Astrocyte (in vitro differentiated cells and primary cell): ENCODE measurements at regions not wholly inside any gene's neighbourhood (a gene's known extent, or its start where the extent isn't known, plus 50 kb on each side); places are given as distances from the start of the nearest gene placed in this dataset.

Experiments
- DNase-seq: peaks from one replicate; pipeline ENCODE4 v3.0.0-alpha.2; 2010; ENCODE audit warnings: low read depth
- FAIRE-seq: peaks from 2 replicates; lab custom pipeline; 2011; peaks lifted over from hg19 to GRCh38; lab: Jason Lieb, UNC
- H2AFZ ChIP-seq: 2 replicates; pipeline ENCODE4 v1.6.0; 2012; ENCODE audit warnings: low read depth, low read length, inconsistent platforms
- H3K27ac ChIP-seq: 2 replicates; pipeline ENCODE4 v1.5.1; 2011; ENCODE audit warnings: low read depth, low read length, inconsistent platforms
- H3K27me3 ChIP-seq: 2 replicates; pipeline ENCODE4 v1.6.0; 2011; ENCODE audit warnings: low read length, inconsistent platforms; ENCODE audit not compliant: insufficient read depth
- H3K36me3 ChIP-seq: 2 replicates; pipeline ENCODE4 v1.5.1; 2011; ENCODE audit warnings: low read length, inconsistent platforms; ENCODE audit not compliant: insufficient read depth
- H3K4me1 ChIP-seq: 2 replicates; pipeline ENCODE4 v1.5.1; 2011; ENCODE audit warnings: low read length, inconsistent platforms; ENCODE audit not compliant: insufficient read depth
- H3K4me2 ChIP-seq: 2 replicates; pipeline ENCODE4 v1.6.0; 2012; ENCODE audit warnings: low read length, inconsistent platforms
- H3K4me3 ChIP-seq: 2 replicates; pipeline ENCODE4 v1.5.1; 2011; ENCODE audit warnings: low read depth, mild to moderate bottlenecking, low read length, inconsistent platforms; ENCODE audit not compliant: insufficient read depth
- H3K79me2 ChIP-seq: 2 replicates; pipeline ENCODE4 v1.6.0; 2012; ENCODE audit warnings: mild to moderate bottlenecking, low read length, inconsistent platforms; ENCODE audit not compliant: insufficient read depth
- H3K9ac ChIP-seq: 2 replicates; pipeline ENCODE4 v1.6.0; 2012; ENCODE audit warnings: mild to moderate bottlenecking, low read length, inconsistent platforms
- H3K9me3 ChIP-seq: 2 replicates; pipeline ENCODE4 v1.5.1; 2012; ENCODE audit warnings: low read depth, mild to moderate bottlenecking, low read length, inconsistent platforms; ENCODE audit not compliant: insufficient read depth
- H4K20me1 ChIP-seq: 2 replicates; pipeline ENCODE4 v1.6.0; 2012; ENCODE audit warnings: low read length, inconsistent platforms; ENCODE audit not compliant: insufficient read depth
- H3K27ac Mint-ChIP-seq: one replicate; pipeline ENCODE4 v1.8.0; 2021; ENCODE audit warnings: mild to moderate bottlenecking, mixed read lengths; ENCODE audit not compliant: unreplicated experiment
- H3K27me3 Mint-ChIP-seq: one replicate; pipeline ENCODE4 v1.8.0; 2021; ENCODE audit warnings: low read depth, mixed read lengths; ENCODE audit not compliant: unreplicated experiment
- H3K36me3 Mint-ChIP-seq: one replicate; pipeline ENCODE4 v1.8.0; 2021; ENCODE audit warnings: low read depth, mixed read lengths; ENCODE audit not compliant: unreplicated experiment
- H3K4me1 Mint-ChIP-seq: one replicate; pipeline ENCODE4 v1.8.0; 2021; ENCODE audit warnings: low read depth, mixed read lengths; ENCODE audit not compliant: unreplicated experiment
- H3K4me3 Mint-ChIP-seq: one replicate; pipeline ENCODE4 v1.8.0; 2021; ENCODE audit warnings: mild to moderate bottlenecking, moderate library complexity, mixed read lengths; ENCODE audit not compliant: unreplicated experiment
- H3K9me3 Mint-ChIP-seq: one replicate; pipeline ENCODE4 v1.8.0; 2021; ENCODE audit warnings: mild to moderate bottlenecking, mixed read lengths; ENCODE audit not compliant: unreplicated experiment
- CTCF ChIP-seq: IDR thresholded peaks from 2 replicates; pipeline ENCODE4 v1.5.1; 2011; ENCODE audit warnings: low read depth, mild to moderate bottlenecking, inconsistent platforms, low read length, moderate library complexity; ENCODE audit not compliant: insufficient read depth
- EZH2 ChIP-seq: IDR thresholded peaks from 2 replicates; pipeline ENCODE4 v1.6.1; 2012; ENCODE audit warnings: mild to moderate bottlenecking, low read length, inconsistent platforms; ENCODE audit not compliant: insufficient read depth

- no peak overlapping the region for H3K4me3 ChIP-seq
- Mint-ChIP-seq H3K9me3 (peaks cover 1% of the 10 kb centered on the region), H3K4me3 (no peak overlapping the region), H3K27ac (no peak overlapping the region), H3K36me3 (no peaks in the 10 kb centered on the region), H3K27me3 (peaks cover 9% of the 10 kb centered on the region), H3K4me1 (peaks cover 20% of the 10 kb centered on the region)
- H3K4me1 ChIP-seq: peaks cover 20% of the 10 kb centered on the region
- no peak overlapping the region for H2AFZ ChIP-seq
- no peak overlapping the region for H3K9ac ChIP-seq
- H3K79me2 ChIP-seq: no peaks in the 10 kb centered on the region
- no peak for DNase-seq
- FAIRE-seq: no peak
- no peak overlapping the region for H3K4me2 ChIP-seq
- peaks cover 7% of the 10 kb centered on the region for H3K27me3 ChIP-seq
- no peaks in the 10 kb centered on the region for H4K20me1 ChIP-seq
- no peak overlapping the region for H3K27ac ChIP-seq
- H3K36me3 ChIP-seq: no peaks in the 10 kb centered on the region
- TF ChIP-seq CTCF (no peak), EZH2 (no peak)
- no peaks in the 10 kb centered on the region for H3K9me3 ChIP-seq
These were observed 207.3 kb downstream of the DAD1 start for GRCh38 chr14:22381766-22382165.

- Histone ChIP-seq H3K27ac (no peak overlapping the region), H3K27me3 (peaks cover 7% of the 10 kb centered on the region), H2AFZ (no peak overlapping the region), H3K36me3 (no peaks in the 10 kb centered on the region), H3K4me1 (peaks cover 20% of the 10 kb centered on the region), H3K9me3 (no peaks in the 10 kb centered on the region), H3K79me2 (no peaks in the 10 kb centered on the region), H3K9ac (no peak overlapping the region), H3K4me3 (no peak overlapping the region), H3K4me2 (no peak overlapping the region), H4K20me1 (no peaks in the 10 kb centered on the region)
- FAIRE-seq (no peak), DNase-seq (no peak)
- no peak for TF ChIP-seq CTCF
- no peak for TF ChIP-seq EZH2
- peaks cover 1% of the 10 kb centered on the region for H3K9me3 Mint-ChIP-seq
- H3K4me3 Mint-ChIP-seq: no peak overlapping the region
- H3K36me3 Mint-ChIP-seq: no peaks in the 10 kb centered on the region
- peaks cover 20% of the 10 kb centered on the region for H3K4me1 Mint-ChIP-seq
- H3K27me3 Mint-ChIP-seq: peaks cover 9% of the 10 kb centered on the region
- H3K27ac Mint-ChIP-seq: no peak overlapping the region
These were observed 207.6 kb downstream of the DAD1 start for GRCh38 chr14:22381408-22381760.

- no peak overlapping the region for H2AFZ ChIP-seq
- peak overlapping the region; percentile 79 for H3K4me2 ChIP-seq
These were observed 208.2 kb downstream of the DAD1 start for GRCh38 chr14:22380571-22381407.

More at GRCh38 chr14:22380571-22381407, 208.2 kb downstream of the DAD1 start:
- Mint-ChIP-seq H3K4me3 (no peak overlapping the region), H3K27ac (no peak overlapping the region), H3K4me1 (peaks cover 20% of the 10 kb centered on the region), H3K36me3 (no peaks in the 10 kb centered on the region), H3K27me3 (peaks cover 9% of the 10 kb centered on the region), H3K9me3 (peaks cover 1% of the 10 kb centered on the region)
- no peaks in the 10 kb centered on the region for H3K9me3 ChIP-seq
- no peaks in the 10 kb centered on the region for H4K20me1 ChIP-seq
- no peak for TF ChIP-seq EZH2
- no peak for TF ChIP-seq CTCF
- DNase-seq (peak; percentile 69), FAIRE-seq (no peak)
- peaks cover 20% of the 10 kb centered on the region for H3K4me1 ChIP-seq
- no peaks in the 10 kb centered on the region for H3K36me3 ChIP-seq
- H3K27ac ChIP-seq: peak overlapping the region; percentile 66
- no peaks in the 10 kb centered on the region for H3K79me2 ChIP-seq
- H3K4me3 ChIP-seq: peak overlapping the region; percentile 29
- peak overlapping the region; percentile 36 for H3K9ac ChIP-seq
- H3K27me3 ChIP-seq: peaks cover 5% of the 10 kb centered on the region
